Pancreas (tissue), 10 donors: ENCODE measurements at regions not wholly inside any gene's neighbourhood (a gene's known extent, or its start where the extent isn't known, plus 50 kb on each side); places are given as distances from the start of the nearest gene placed in this dataset.

Experiments
- ATAC-seq, 4 donors: fragments of 200-7000 bp; cut with Tn5 transposase; one replicate each; pipeline versions ENCODE4 v1.8.0 to v1.9.1; 2020; ENCODE audit warnings: mild to moderate bottlenecking in 4 of 4, moderate library complexity in 4 of 4
- DNase-seq, 6 donors: peaks; one replicate each; pipeline ENCODE4 v3.0.0-alpha.2; 2020
- FAIRE-seq: peaks from 2 replicates; lab custom pipeline; 2012; peaks lifted over from hg19 to GRCh38; lab: Jason Lieb, UNC
- H3K27ac ChIP-seq, 4 donors: fragments of 200-600 bp; sonication (generic); 1 replicate in 3 of 4; 2 replicates in 1 of 4; pipeline versions ENCODE4 v1.5.0 to v1.8.0; 2020
- H3K27me3 ChIP-seq, 4 donors: fragments of 200-600 bp; one replicate each; pipeline ENCODE4 v1.8.0; 2021
- H3K36me3 ChIP-seq, 3 donors: fragments of 200-600 bp; sonication (generic) in 1 of 3; one replicate each; pipeline versions ENCODE4 v1.5.0 to v1.8.0; 2020 to 2021
- H3K4me1 ChIP-seq, 3 donors: fragments of 200-600 bp; one replicate each; pipeline ENCODE4 v1.8.0; 2021
- H3K4me3 ChIP-seq, 4 donors: fragments of 200-600 bp; sonication (generic) in 2 of 4; one replicate each; pipeline versions ENCODE4 v1.5.0 to v1.8.0; 2020 to 2021
- H3K9me3 ChIP-seq, 4 donors: fragments of 200-600 bp; one replicate each; pipeline ENCODE4 v1.8.0; 2021
- WGBS, 2 donors: extraction: QIAGEN DNeasy Blood & Tissue Kit; methylation state at CpG; one replicate each; pipeline ENCODE4 v1.1.7; 2013; 5-methylcytosine and 5-hydroxymethylcytosine counted together
- intact Hi-C, 3 donors: fragments of 100-400 bp; cut with DNase I; formaldehyde crosslinking; loops; one replicate each; pipeline versions ENCODE4 v1.11.1 to v1.14.2; 2022
- TF ChIP-seq, protein P1 (sequence below), 4 donors: fragments of 200-600 bp; sonication (generic) in 3 of 4; IDR thresholded peaks; one replicate each; pipeline versions ENCODE4 v1.5.0 to v1.8.0; 2021; ENCODE audit warnings: antibody characterized with exemption in 4 of 4
- donor health status: healthy with polysubstance abuse.
- donor health status: DM: no; HTN: no; CAD: no; lungs with moderate emphysema.
- donor health status: DM: no; HTN: no; CAD: no.
- donor health status: control.
- donor health status: control.
- donor health status: Bipolar disorder and iron deficiency.
- donor health status: DM: yes; HTN: yes; CAD: no.
- donor health status: DM: no; HTN: no; CAD: no.
- donor health status: DM: no; HTN: no; CAD: no.
- donor health status: DM: yes; HTN: yes; CAD: no.

- H3K4me1 ChIP-seq = peaks cover 3 to 10% (median 6%) of the 10 kb centered on the region in 3 donors
- H3K36me3 ChIP-seq = no peaks in the 10 kb centered on the region
- intact Hi-C loops = no loop called here
- TF ChIP-seq, protein P1, sequence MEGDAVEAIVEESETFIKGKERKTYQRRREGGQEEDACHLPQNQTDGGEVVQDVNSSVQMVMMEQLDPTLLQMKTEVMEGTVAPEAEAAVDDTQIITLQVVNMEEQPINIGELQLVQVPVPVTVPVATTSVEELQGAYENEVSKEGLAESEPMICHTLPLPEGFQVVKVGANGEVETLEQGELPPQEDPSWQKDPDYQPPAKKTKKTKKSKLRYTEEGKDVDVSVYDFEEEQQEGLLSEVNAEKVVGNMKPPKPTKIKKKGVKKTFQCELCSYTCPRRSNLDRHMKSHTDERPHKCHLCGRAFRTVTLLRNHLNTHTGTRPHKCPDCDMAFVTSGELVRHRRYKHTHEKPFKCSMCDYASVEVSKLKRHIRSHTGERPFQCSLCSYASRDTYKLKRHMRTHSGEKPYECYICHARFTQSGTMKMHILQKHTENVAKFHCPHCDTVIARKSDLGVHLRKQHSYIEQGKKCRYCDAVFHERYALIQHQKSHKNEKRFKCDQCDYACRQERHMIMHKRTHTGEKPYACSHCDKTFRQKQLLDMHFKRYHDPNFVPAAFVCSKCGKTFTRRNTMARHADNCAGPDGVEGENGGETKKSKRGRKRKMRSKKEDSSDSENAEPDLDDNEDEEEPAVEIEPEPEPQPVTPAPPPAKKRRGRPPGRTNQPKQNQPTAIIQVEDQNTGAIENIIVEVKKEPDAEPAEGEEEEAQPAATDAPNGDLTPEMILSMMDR (IDR thresholded peaks at IDR 0.05) = no peak
- 3 to 6% methylated on average over 8 of the region's 8 CpGs for WGBS, 2 donors
- no peaks in the 10 kb centered on the region for H3K27me3 ChIP-seq
- ATAC-seq = peak; percentile 77 to 98 (median 86)
- FAIRE-seq = no peak
- H3K9me3 ChIP-seq = no peaks in the 10 kb centered on the region
- H3K27ac ChIP-seq = no peak overlapping the region
- H3K4me3 ChIP-seq = no peak overlapping the region
- DNase-seq = peak in 2 of 6 donors; percentile 7 to 11
Observed at GRCh38 chr15:59953392-59953883, 50.7 kb upstream of the FOXB1 start.

GRCh38 chr15:59952960-59953359 is 51.2 kb upstream of the FOXB1 start:
- TF ChIP-seq, protein P1 (IDR thresholded peaks at IDR 0.05) = no peak
- no peak for DNase-seq
- Histone ChIP-seq H3K27ac (no peak overlapping the region), H3K4me3 (no peak overlapping the region), H3K27me3 (no peaks in the 10 kb centered on the region), H3K36me3 (no peaks in the 10 kb centered on the region), H3K9me3 (no peaks in the 10 kb centered on the region), H3K4me1 (peaks cover 3 to 10% (median 6%) of the 10 kb centered on the region in 3 donors)
- FAIRE-seq = no peak
- ATAC-seq = no peak
- intact Hi-C loops = no loop called here

GRCh38 chr15:59950603-59951388 is 53.3 kb upstream of the FOXB1 start:
- Histone ChIP-seq H3K27me3 (no peaks in the 10 kb centered on the region), H3K4me3 (no peak overlapping the region), H3K9me3 (no peaks in the 10 kb centered on the region), H3K4me1 (peaks cover 3 to 10% (median 6%) of the 10 kb centered on the region in 3 donors), H3K27ac (no peak overlapping the region), H3K36me3 (no peaks in the 10 kb centered on the region)
- DNase-seq (no peak), ATAC-seq (no peak), FAIRE-seq (no peak)
- intact Hi-C loops = no loop called here
- WGBS, 2 donors = 73 to 81% methylated on average over 4 of the region's 4 CpGs
- TF ChIP-seq, protein P1 (IDR thresholded peaks at IDR 0.05) = no peak

GRCh38 chr15:59948924-59949613 is 55.0 kb upstream of the FOXB1 start:
- Histone ChIP-seq H3K4me3 (no peak overlapping the region), H3K27me3 (no peaks in the 10 kb centered on the region), H3K27ac (no peak overlapping the region), H3K9me3 (no peaks in the 10 kb centered on the region), H3K4me1 (peaks cover 3 to 10% (median 6%) of the 10 kb centered on the region in 3 donors), H3K36me3 (no peaks in the 10 kb centered on the region)
- no peak for DNase-seq
- TF ChIP-seq, protein P1 (IDR thresholded peaks at IDR 0.05) = no peak
- no peak for ATAC-seq
- WGBS, 2 donors = 77 to 81% methylated on average over 8 of the region's 8 CpGs
- no peak for FAIRE-seq
- intact Hi-C loops = no loop called here
